Putamen (tissue), 1 donor: ENCODE measurements at regions not wholly inside any gene's neighbourhood (a gene's known extent, or its start where the extent isn't known, plus 50 kb on each side); places are given as distances from the start of the nearest gene placed in this dataset.

ENCODE experiments used
- DNase-seq: peaks from one replicate; pipeline ENCODE4 v3.0.0-alpha.2; 2016; ENCODE audit warnings: low spot score

DNA sequence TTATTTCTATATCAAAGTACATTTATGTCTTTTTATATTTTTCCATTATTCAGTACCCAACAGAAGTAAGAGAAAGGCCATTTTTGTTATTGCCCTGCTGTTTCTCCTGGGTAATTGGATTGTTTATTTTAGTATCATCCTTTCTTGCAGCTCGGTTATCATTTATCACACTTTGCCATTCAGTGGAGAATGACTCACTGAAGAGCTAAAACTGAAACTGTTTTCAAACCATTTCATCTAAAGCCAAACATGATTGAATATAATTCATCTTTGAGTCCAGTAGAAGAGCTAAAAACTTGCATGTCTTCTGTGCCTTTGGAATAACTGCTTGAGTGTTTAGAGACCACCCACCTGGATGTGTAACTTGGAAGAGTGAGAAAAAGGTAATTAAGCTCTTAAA lies 139.5 kb upstream of the PRDM9 start:
- DNase-seq: no peak

GRCh38 chr5:23353286-23353685 lies 154.1 kb upstream of the PRDM9 start:
- DNase-seq: peak; percentile 55

GRCh38 chr5:23352446-23352845 lies 155.0 kb upstream of the PRDM9 start:
- DNase-seq: no peak

GRCh38 chr5:23343121-23343520 lies 164.3 kb upstream of the PRDM9 start:
- DNase-seq: no peak

- no peak for DNase-seq
Measured at GRCh38 chr5:23332650-23333251, 174.7 kb upstream of the PRDM9 start.

GRCh38 chr5:23330726-23331125 lies 176.7 kb upstream of the PRDM9 start:
- DNase-seq: no peak

DNA sequence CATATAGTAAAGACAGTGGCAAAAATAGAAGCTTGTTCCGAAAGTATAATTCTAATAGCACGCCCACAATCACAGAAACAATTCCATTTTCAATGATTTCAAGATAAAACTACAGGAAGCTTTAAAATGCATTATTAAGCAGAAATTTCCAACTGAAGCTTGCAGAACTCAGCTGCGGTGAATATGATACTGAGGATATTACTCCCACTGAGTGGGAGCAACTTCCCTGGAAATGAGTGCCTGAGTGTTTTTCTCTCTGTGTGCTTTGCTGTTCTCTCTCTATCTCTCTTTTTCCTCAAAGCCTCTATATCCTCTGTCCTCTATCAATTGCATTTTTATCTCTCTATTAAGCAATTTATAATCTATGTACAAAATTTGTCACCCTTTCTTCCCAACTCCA lies 187.5 kb upstream of the PRDM9 start:
- DNase-seq: peak; percentile 24

- no peak for DNase-seq
Measured at GRCh38 chr5:23318960-23319359, 188.4 kb upstream of the PRDM9 start.

DNA sequence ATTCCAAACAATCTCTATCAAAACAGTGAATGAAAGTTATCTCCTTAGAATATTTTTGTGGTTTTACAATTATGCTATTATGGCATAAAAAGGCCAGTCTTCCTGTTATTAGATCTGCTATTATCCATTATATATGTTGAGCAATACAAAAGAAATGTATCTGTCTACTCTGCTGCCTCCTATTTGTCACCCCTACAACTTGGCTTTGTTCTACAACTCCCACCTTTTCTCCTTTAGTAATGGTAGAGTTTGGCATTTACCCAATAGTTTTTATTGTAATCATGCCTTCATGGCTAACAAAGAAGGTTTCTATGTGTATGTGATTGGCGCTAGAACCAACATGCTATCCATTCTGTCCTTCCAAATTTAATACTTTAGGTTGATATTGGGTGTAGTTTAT lies 189.2 kb upstream of the PRDM9 start:
- DNase-seq: no peak

DNA sequence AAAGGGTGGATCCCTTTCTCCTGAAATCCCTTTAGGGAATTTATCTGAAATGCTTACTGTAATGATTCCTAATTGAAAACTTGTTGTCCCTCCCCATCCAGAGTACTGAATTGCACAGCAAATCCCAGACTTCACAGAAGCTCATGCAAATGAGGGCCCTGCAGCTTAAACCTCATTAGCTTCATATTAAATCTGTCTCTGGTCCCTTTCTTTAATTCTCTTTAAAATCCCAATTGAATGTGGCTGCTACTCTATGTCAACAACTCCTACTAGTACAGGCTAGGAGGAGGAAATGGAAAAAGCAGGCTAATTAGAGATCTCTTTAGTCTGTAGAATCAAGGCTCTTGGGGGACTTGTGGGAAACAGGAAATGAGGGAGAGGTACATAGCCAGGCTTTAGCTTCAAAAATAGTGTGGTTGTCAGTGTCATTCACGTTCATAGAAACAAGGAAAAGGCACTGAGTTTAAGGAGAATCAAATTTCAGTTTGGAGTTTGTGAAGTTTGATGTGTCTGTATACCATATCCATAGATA lies 191.3 kb upstream of the PRDM9 start:
- DNase-seq: no peak

- DNase-seq: no peak
Measured at GRCh38 chr5:23314827-23315226, 192.6 kb upstream of the PRDM9 start.

DNA sequence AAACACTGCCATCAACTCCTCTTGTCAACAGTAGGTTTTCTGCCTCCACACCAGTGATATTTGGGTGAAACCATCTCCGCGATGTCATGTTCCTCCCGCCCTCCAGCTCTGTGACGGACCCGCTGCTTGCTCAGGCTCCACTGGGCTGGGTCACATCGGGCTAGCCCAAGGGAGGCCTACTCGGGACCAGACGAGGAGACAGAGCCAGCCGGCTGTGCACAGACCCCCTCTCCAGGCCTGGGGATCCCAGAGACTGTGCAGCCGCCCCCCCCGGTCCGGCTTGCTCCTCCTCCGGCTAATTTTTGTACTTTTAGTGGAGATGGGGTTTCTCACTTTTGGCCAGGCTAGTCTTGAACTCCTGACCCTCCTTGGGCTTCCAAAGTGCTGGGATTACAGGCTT lies 202.4 kb upstream of the PRDM9 start:
- DNase-seq: no peak

- DNase-seq: no peak
Measured at GRCh38 chr5:23303836-23304235, 203.6 kb upstream of the PRDM9 start.

GRCh38 chr5:23303435-23303834 lies 204.0 kb upstream of the PRDM9 start:
- DNase-seq: no peak

DNA sequence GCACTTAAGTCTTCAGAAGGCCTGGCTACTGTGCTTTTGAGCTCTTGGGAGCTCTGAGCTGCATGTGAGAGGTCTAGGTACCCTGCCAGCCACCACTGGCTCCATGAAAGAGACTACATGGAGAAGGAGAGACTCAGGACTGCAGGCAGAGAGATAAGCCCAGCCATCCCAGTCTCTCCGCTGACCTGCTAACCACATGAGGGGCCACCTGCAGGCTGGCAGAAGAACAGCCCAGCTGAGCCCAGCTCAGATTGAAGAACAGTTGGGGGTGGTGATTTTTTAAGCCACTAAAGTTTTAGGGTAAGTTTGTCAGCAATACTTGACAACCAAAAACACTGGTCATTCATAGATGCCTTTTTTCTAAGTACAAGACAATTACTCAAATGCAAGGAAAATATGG lies 205.0 kb upstream of the PRDM9 start:
- DNase-seq: no peak

GRCh38 chr5:23289162-23289561 lies 218.2 kb upstream of the PRDM9 start:
- DNase-seq: no peak

DNA sequence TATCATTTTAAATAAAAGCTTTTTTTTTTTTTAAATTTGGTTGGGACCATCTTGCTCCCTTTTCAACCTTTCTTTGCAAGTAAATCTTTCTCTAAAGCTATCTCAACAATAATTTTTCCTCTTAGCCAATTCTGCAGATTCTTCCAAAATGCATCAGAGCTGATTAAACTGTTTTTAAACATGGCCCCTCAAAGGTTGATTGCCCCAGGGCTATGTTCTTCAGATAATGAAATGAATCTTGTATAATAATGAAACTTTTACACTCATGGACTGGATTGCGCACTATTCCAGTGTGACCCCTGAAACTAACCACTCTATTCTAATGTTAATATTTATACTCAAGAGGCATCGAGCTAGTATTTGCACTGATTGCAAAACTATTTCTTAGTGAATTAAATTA lies 222.8 kb upstream of the PRDM9 start:
- no peak for DNase-seq

DNA sequence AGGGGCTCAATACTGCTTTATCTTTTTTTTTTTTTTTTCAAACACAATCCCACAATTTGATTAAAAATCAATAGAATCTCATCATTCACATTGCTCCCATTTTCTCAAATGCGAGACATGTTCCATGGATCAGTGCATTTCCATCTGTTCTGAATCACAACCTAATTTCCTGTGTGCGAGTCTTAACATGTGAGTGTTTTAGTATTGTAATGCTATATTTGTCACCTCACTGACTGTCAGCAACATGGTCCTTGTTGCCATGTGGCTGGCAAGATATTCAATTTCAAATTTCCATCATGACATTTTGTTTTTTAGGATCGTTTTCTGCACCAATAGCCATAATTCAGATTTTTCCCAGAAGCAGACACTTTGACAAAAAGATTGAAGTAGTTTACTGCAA lies 233.2 kb upstream of the PRDM9 start:
- no peak for DNase-seq

DNA sequence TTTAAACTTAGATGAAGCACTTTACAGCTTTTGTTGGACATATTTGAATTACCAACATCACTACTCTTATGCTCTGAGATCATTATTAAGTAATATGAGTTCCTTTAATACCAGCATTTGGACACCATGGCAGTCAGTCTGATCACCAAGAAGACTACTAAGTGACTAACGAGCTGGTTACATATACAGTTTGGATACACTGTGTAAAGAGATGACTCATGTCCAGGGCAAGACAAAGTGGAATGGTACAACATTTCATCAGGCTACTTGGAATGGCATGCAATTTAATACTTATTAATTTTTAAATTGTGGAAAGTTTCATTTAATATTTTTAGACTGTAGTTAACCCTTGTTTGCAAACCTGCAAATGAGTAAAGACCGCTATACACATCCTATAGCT lies 237.4 kb upstream of the PRDM9 start:
- DNase-seq: no peak

GRCh38 chr5:23268136-23268535 lies 239.3 kb upstream of the PRDM9 start:
- DNase-seq: no peak

DNA sequence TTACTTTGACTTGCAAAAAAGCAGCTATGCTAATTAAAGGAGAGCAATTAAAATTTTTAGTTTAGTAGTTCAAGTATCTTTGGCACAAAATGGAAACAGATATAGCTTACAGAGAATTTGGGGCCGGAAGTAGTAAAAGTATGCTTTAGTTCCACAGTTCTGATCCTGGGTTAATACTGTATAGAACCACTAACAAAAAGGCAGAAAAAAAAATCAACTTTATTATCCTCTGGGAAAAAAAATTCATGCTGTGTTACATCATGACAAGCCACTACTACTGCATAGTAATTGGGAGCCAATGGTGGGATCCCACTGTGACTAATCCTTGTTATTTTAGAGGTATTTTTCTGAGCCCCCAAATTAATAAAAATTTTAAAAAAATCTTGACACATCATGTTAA lies 246.8 kb upstream of the PRDM9 start:
- DNase-seq: no peak

GRCh38 chr5:23257656-23258055 lies 249.8 kb upstream of the PRDM9 start:
- no peak for DNase-seq

GRCh38 chr5:23253621-23254198 lies 253.7 kb upstream of the PRDM9 start:
- no peak for DNase-seq

GRCh38 chr5:23242891-23243290 lies 264.5 kb upstream of the PRDM9 start:
- no peak for DNase-seq
